ENCODE measurements at regions not wholly inside any gene's neighbourhood (a gene's known extent, or its start where the extent isn't known, plus 50 kb on each side); places are given as distances from the start of the nearest gene placed in this dataset.
"Not testable (repeated sequence)": the region's sequence is repeated elsewhere in the genome, so short reads cannot be mapped to it uniquely, and the experiment has no call there.

GRCh38 chr7:119643558-119643957, 629.4 kb upstream of the KCND2 start:
- no peak for DNase-seq

DNA sequence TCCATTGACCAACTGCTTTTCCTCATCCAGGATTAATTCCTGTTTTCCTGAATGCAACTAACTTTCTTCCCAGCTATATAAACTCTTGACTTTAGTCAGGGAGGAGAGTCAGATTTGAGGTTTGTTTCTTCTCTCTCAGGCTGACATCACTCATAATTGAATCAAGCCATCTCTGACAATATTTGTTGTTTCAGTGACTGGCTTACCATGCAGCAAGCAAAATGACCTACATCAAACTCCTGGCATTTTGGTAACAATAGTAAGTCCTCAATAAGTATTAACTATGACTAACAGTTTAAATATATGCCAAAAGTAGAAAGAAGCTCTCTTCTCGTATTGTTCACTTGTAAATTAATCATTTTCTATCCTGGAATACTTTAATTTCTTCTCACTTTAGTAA, 625.7 kb upstream of the KCND2 start:
- DNase-seq, result no peak

DNA sequence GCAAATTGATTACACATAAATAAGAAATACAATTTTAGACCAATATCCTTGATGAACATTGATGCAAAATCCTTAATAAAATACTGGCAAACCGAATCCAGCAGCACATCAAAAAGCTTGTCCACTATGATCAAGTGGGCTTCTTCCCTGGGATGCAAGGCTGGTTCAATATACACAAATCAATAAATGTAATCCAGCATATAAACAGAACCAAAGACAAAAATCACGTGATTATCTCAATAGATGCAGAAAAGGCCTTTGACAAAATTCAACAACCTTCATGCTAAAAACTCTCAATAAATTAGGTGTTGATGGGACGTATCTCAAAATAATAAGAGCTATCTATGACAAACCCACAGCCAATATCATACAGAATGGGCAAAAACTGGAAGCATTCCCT, 624.2 kb upstream of the KCND2 start:
- DNase-seq, result not testable (repeated sequence)

- DNase-seq, result no peak
Measured at GRCh38 chr7:119660080-119660479, 612.9 kb upstream of the KCND2 start.

DNA sequence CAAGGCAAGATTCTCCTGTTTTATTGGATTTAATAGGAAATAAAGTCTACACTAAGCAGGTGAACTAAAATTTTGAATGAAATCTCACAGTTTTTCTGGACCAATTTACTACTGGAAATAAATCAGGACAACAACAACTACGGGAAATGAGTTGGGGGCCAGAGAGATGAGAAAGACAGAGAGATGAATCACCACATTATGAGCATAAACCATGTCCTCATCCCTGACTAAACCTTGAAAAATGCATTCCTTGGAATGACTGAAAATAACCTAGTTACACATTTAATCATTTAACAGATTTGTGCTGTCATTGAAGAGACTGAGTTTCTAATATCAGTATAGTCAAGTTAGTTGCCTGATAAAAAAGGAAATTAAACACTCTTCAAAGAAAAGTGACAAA, 608.4 kb upstream of the KCND2 start:
- DNase-seq, result peak; percentile 93

DNA sequence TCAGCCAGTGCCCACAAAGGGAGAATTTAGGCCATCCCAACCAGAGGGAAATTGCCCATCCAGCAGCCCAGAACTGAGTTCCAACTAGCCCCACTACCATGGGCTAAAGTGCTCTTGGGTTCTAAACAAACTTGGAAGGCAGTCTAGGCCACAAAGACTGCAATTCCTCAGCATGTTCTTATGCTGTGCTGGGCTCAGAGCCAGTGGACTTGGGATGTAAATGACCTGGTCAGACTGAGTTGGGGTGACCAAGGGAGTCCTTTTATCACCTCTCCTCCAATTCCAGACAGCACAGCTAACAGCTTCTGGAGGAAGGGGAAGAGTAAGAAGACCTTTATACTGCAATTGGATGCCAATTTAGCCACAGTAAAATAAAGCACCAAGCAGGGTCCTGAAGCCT, 607.2 kb upstream of the KCND2 start:
- DNase-seq, result no peak

DNA sequence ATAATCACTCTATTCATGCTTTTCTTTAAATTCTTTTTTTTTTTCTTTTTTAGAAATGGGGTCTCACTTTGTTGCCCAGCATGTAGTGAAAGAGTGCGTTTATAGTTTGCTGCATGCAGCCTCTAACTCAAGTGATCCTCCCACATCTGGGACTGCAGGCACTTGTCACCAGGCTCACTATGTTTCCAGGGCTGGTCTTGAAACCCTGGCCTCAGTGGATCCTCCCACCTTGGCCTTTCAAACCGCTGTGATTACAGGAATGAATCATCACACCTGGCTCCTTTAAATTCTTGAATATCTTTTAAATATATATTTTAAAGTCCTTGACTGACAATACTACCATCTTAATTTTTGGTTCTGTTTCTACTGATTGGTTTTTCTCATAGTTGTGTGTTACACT, 591.6 kb upstream of the KCND2 start:
- no peak for DNase-seq

DNA sequence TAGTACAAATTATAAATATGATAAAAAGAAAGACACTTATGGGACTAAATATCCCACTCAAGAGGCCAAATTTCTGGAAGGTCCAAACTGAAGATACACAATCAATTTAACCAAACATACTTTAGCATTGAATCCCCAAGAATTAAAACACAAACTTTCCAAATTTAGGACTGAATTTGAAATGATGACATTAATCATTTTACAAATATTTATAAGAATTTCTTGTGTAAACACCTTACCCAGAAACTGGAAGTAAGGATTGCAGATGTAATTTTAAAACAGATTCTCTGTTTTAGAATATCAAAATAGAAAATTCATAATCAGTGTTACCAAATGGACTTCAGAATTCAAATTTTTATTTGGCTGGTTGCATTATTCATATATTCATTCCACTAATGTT, 588.2 kb upstream of the KCND2 start:
- no peak for DNase-seq

DNA sequence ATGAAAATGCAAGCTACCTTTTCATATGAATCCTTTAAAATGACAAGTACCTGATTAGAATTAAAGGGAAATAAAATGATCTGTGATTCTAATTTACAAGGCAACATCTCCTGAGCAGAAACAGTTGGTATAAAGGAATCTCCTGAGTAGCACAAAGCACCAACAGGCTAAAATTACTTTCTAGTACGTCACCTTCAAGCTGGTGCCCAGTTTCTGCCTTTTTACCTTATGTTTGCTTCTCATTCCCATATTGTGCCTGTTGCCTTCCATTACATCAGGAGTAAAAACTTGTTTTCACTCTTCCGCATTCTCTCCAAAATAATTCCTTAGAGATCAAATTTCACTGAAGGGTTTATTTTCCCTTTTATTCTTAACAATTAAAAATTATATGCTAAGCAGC, 587.1 kb upstream of the KCND2 start:
- DNase-seq, result no peak

DNA sequence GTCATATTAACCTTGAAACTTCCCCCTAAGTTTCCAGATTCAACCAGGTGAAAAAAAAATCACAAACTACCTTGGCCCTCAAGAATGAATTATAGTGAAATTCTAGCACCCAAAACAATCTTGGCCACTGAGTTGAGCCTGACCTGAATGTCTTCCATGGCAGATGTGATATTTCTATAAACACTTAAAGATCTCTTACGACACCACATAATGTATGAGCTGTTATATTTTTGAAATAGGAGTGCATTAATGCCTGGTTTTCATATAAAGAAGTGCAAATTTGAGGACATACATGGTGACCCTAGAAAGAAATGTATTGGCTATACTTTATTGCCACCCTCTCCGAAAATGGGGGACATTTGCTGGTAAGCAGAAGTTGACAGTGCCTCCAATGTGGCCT, 584.1 kb upstream of the KCND2 start:
- DNase-seq, result no peak

DNA sequence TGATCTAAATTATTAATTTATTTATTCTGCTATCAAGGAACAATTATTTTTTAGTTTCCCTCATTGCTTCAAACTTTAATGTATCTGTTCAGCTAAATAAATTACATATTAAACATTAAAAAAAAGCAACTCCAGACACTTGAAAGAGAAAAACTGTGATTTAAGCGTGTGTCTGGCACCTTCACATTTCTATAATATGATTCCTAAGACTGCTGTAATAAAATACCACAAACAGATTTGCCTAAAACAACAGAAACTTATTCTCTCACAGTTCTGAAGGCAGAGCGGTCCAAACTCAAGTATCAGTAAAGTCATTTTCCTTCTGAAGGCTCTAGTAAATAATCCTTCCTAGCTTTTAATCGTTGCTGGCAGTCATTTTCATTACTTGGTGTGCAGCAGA, 580.4 kb upstream of the KCND2 start:
- no peak for DNase-seq

DNA sequence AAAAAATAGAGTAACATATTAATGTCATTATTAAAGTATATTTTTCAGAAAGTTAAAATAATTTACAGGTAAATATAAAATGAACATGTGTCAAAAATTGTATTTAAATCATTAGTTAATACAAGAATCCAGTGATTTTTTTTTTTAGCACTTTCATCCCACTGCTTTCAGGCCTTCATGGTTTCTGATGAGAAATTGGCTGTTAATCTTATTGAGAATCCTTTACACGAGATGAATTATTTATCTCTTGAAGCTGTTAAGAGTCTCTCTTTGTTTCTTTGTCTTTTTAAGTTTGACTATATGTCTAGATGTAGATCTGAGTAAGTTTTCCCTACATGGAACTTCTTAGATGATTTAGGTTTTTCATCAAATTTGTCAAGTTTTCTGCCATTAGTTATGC, 578.5 kb upstream of the KCND2 start:
- no peak for DNase-seq

DNA sequence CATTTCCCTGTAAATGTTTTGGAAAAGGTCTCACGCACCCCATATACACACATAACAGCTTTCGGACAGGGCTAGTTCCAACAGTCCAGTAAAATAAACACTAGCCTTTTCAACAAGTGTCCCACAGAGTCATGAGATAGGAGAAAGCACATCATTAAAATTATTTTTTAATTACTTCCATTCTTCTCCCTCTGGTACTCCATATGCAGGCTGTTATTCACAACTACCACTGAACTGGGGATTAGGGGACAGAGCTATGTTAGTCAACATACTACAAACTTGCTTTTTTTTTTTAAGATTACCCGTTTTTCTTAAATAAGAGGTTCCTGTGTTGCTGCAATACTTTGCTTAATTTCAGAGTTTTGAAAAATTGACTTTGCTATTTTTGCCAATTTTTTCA, 576.6 kb upstream of the KCND2 start:
- DNase-seq, result no peak

DNA sequence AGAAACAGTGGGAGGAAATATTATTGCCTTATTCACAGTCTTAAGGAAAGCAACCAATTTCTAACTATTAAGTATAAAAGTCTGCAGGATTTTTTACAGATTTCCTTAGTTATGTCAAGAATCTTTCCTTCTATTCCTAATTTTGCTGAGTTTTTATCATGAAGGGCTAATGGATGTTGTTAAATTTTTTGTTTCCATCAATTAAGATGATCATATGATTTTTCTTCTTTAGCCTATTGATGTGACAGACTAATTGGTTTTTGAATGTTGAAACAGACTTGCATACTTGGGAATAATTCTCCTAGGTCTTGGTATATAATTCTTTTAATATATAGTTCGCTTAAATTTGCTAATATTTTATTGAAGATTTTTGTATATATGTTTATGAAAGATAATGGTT, 569.1 kb upstream of the KCND2 start:
- no peak for DNase-seq

GRCh38 chr7:119706608-119707007, 566.4 kb upstream of the KCND2 start:
- no peak for DNase-seq

GRCh38 chr7:119708891-119709290, 564.1 kb upstream of the KCND2 start:
- no peak for DNase-seq

GRCh38 chr7:119711104-119711503, 561.9 kb upstream of the KCND2 start:
- no peak for DNase-seq

- no peak for DNase-seq
Measured at GRCh38 chr7:119712886-119713462, 560.0 kb upstream of the KCND2 start.

GRCh38 chr7:119713606-119714005, 559.4 kb upstream of the KCND2 start:
- no peak for DNase-seq

- DNase-seq, result peak; percentile 85
Measured at GRCh38 chr7:119720541-119720940, 552.4 kb upstream of the KCND2 start.

GRCh38 chr7:119724041-119724792, 548.8 kb upstream of the KCND2 start:
- DNase-seq, result no peak

GRCh38 chr7:119733127-119733879, 539.7 kb upstream of the KCND2 start:
- no peak for DNase-seq

DNA sequence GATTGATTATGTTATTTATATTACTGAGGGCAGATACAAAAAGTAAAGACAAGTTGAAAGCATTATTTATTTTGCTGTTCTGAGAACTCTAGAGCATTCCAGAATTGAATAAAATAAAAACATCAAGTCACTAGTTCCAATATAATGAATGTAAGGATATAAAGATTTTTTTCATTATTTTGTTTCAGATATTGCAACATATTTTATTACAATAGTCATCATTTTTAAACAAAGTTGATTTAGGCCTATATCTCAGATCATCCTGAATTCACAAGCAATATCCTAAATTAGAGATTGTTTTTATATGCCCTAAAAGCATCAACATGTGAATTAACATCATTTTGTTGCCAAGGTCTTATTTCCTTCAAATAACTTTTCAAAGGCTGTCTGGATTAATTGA, 535.6 kb upstream of the KCND2 start:
- DNase-seq, result no peak

- DNase-seq, result not testable (repeated sequence)
Measured at GRCh38 chr7:119745280-119745679, 527.7 kb upstream of the KCND2 start.

All from kidney glomerular epithelial cell (primary cell).